ENCODE measurements at regions not wholly inside any gene's neighbourhood (a gene's known extent, or its start where the extent isn't known, plus 50 kb on each side); places are given as distances from the start of the nearest gene placed in this dataset.

- no peak overlapping the region for H3K27ac ChIP-seq
- intact Hi-C loops (cut with DNase I; ENCODE audit: low total_unique reads), result loop anchor here (5.0 kb wide), 1 partner anchor 200 kb away; no protein-coding TSS in a partner anchor
- no peaks in the 10 kb centered on the region for H3K36me3 ChIP-seq
- no peaks in the 10 kb centered on the region for H3K4me1 ChIP-seq
- H3K4me3 ChIP-seq, result no peak overlapping the region
- no peak for DNase-seq (ENCODE audit: low spot score in 2 of 2)
- peaks cover 0 to 24% of the 10 kb centered on the region in 2 donors for H3K27me3 ChIP-seq
- TF ChIP-seq POLR2AphosphoS5 (IDR thresholded peaks at IDR 0.05) (no peak), POLR2A (IDR thresholded peaks at IDR 0.05) (no peak), CTCF (IDR thresholded peaks at IDR 0.05) (no peak)
- H3K9me3 ChIP-seq, result peaks cover 0 to 6% of the 10 kb centered on the region in 2 donors
Observed at GRCh38 chr10:131567279-131568162, 256.0 kb upstream of the TCERG1L start.

- no peaks in the 10 kb centered on the region for H3K4me1 ChIP-seq
- H3K27me3 ChIP-seq, result peaks cover 0 to 32% of the 10 kb centered on the region in 2 donors
- peaks cover 0 to 4% of the 10 kb centered on the region in 2 donors for H3K9me3 ChIP-seq
- intact Hi-C loops (cut with DNase I; ENCODE audit: low total_unique reads), result loop anchor here (5.0 kb wide), 1 partner anchor 198 kb away; no protein-coding TSS in a partner anchor
- H3K27ac ChIP-seq, result no peak overlapping the region
- H3K4me3 ChIP-seq, result no peak overlapping the region
- TF ChIP-seq POLR2AphosphoS5 (IDR thresholded peaks at IDR 0.05), result no peak
- TF ChIP-seq POLR2A (IDR thresholded peaks at IDR 0.05), result no peak
- TF ChIP-seq CTCF (IDR thresholded peaks at IDR 0.05), result no peak
- H3K36me3 ChIP-seq, result no peaks in the 10 kb centered on the region
- no peak for DNase-seq (ENCODE audit: low spot score in 2 of 2)
Observed at GRCh38 chr10:131568866-131569265, 257.3 kb upstream of the TCERG1L start.

- Histone ChIP-seq H3K27me3 (peaks cover 0 to 41% of the 10 kb centered on the region in 2 donors), H3K27ac (no peak overlapping the region), H3K9me3 (no peaks in the 10 kb centered on the region), H3K36me3 (no peaks in the 10 kb centered on the region), H3K4me3 (no peak overlapping the region), H3K4me1 (no peaks in the 10 kb centered on the region)
- DNase-seq (ENCODE audit: low spot score in 2 of 2), result no peak
- TF ChIP-seq POLR2AphosphoS5 (IDR thresholded peaks at IDR 0.05) (no peak), CTCF (IDR thresholded peaks at IDR 0.05) (no peak), POLR2A (IDR thresholded peaks at IDR 0.05) (no peak)
- intact Hi-C loops (cut with DNase I; ENCODE audit: low total_unique reads), result loop anchor here (5.0 kb wide), 1 partner anchor 197 kb away; no protein-coding TSS in a partner anchor
Observed at GRCh38 chr10:131569851-131570715, 258.6 kb upstream of the TCERG1L start.

- Histone ChIP-seq H3K4me1 (no peaks in the 10 kb centered on the region), H3K27ac (no peak overlapping the region), H3K36me3 (no peaks in the 10 kb centered on the region), H3K4me3 (no peak overlapping the region), H3K27me3 (peaks cover 0 to 41% of the 10 kb centered on the region in 2 donors), H3K9me3 (no peaks in the 10 kb centered on the region)
- no peak for DNase-seq (ENCODE audit: low spot score in 2 of 2)
- TF ChIP-seq CTCF (IDR thresholded peaks at IDR 0.05), result no peak
- TF ChIP-seq POLR2A (IDR thresholded peaks at IDR 0.05), result no peak
- TF ChIP-seq POLR2AphosphoS5 (IDR thresholded peaks at IDR 0.05), result no peak
- intact Hi-C loops (cut with DNase I; ENCODE audit: low total_unique reads), result no loop called here
Observed at GRCh38 chr10:131570716-131571307, 259.3 kb upstream of the TCERG1L start.
